Trophoblast cell (in vitro differentiated cells and primary cell): ENCODE measurements at regions not wholly inside any gene's neighbourhood (a gene's known extent, or its start where the extent isn't known, plus 50 kb on each side); places are given as distances from the start of the nearest gene placed in this dataset.

Source experiments
- DNase-seq, 2 donors: peaks; one replicate each; pipeline ENCODE4 v3.0.0-alpha.2; 2016
- H2AFZ ChIP-seq: 2 replicates; pipeline ENCODE4 v1.6.1; 2013; ENCODE audit warnings: low read length, moderate library complexity, mild to moderate bottlenecking; ENCODE audit not compliant: insufficient read depth, poor library complexity
- H2AK5ac ChIP-seq: 2 replicates; pipeline ENCODE4 v1.6.1; 2013; ENCODE audit warnings: mild to moderate bottlenecking, low read length
- H2BK120ac ChIP-seq: 2 replicates; pipeline ENCODE4 v1.6.1; 2013; ENCODE audit warnings: low read length, mild to moderate bottlenecking, moderate library complexity; ENCODE audit not compliant: insufficient read depth, poor library complexity
- H2BK12ac ChIP-seq: 2 replicates; pipeline ENCODE4 v1.6.1; 2013; ENCODE audit warnings: mild to moderate bottlenecking, low read length, moderate library complexity
- H2BK5ac ChIP-seq: 2 replicates; pipeline ENCODE4 v1.6.1; 2013; ENCODE audit warnings: low read length, low read depth, moderate library complexity, mild to moderate bottlenecking; ENCODE audit not compliant: poor library complexity
- H3K14ac ChIP-seq: 2 replicates; pipeline ENCODE4 v1.6.1; 2013; ENCODE audit warnings: mild to moderate bottlenecking, low read length
- H3K18ac ChIP-seq: 2 replicates; pipeline ENCODE4 v1.6.1; 2013; ENCODE audit warnings: mild to moderate bottlenecking, low read length
- H3K23ac ChIP-seq: 2 replicates; pipeline ENCODE4 v1.6.1; 2013; ENCODE audit warnings: low read length
- H3K27ac ChIP-seq: 2 replicates; pipeline ENCODE4 v1.5.1; 2013; ENCODE audit warnings: low read depth, mild to moderate bottlenecking, inconsistent platforms, low read length, moderate library complexity
- H3K27me3 ChIP-seq: 2 replicates; pipeline ENCODE4 v1.6.1; 2013; ENCODE audit warnings: inconsistent platforms, mild to moderate bottlenecking, low read length, moderate library complexity; ENCODE audit not compliant: insufficient read depth
- H3K36me3 ChIP-seq, 2 experiments: 1 replicate in 1 of 2; 2 replicates in 1 of 2; pipeline ENCODE4 v1.6.1; 2013; ENCODE audit warnings: low read length in 2 of 2, mild to moderate bottlenecking in 2 of 2, moderate library complexity in 1 of 2; ENCODE audit not compliant: insufficient read depth in 2 of 2, control insufficient read depth in 1 of 2
- H3K4ac ChIP-seq: 2 replicates; pipeline ENCODE4 v1.6.1; 2013; ENCODE audit warnings: low read depth, mild to moderate bottlenecking, low read length, moderate library complexity
- H3K4me1 ChIP-seq, 2 experiments: 1 replicate in 1 of 2; 2 replicates in 1 of 2; pipeline ENCODE4 v1.6.1; 2013; ENCODE audit warnings: low read length in 2 of 2, mild to moderate bottlenecking in 2 of 2, moderate library complexity in 1 of 2; ENCODE audit not compliant: insufficient read depth in 2 of 2, control insufficient read depth in 1 of 2
- H3K4me2 ChIP-seq: 2 replicates; pipeline ENCODE4 v1.6.1; 2013; ENCODE audit warnings: inconsistent platforms, mild to moderate bottlenecking, low read length, moderate library complexity
- H3K4me3 ChIP-seq: 2 replicates; pipeline ENCODE4 v1.5.1; 2013; ENCODE audit warnings: mild to moderate bottlenecking, low read depth, low read length, inconsistent platforms
- H3K79me1 ChIP-seq: one replicate; pipeline ENCODE4 v1.6.1; 2013; ENCODE audit warnings: low read length
- H3K79me2 ChIP-seq: 2 replicates; pipeline ENCODE4 v1.6.1; 2013; ENCODE audit warnings: low read length, mild to moderate bottlenecking; ENCODE audit not compliant: control insufficient read depth, insufficient read depth, poor library complexity
- H3K9ac ChIP-seq: 2 replicates; pipeline ENCODE4 v1.6.1; 2013; ENCODE audit warnings: mild to moderate bottlenecking, low read length
- H3K9me3 ChIP-seq: 2 replicates; pipeline ENCODE4 v1.6.1; 2013; ENCODE audit warnings: low read depth, mild to moderate bottlenecking, control low read depth, inconsistent platforms, low read length; ENCODE audit not compliant: insufficient read depth
- H4K12ac ChIP-seq: 2 replicates; pipeline ENCODE4 v1.6.1; 2013; ENCODE audit warnings: low read depth, mild to moderate bottlenecking, low read length, moderate library complexity
- H4K8ac ChIP-seq: 2 replicates; pipeline ENCODE4 v1.6.1; 2013; ENCODE audit warnings: low read depth, mild to moderate bottlenecking, low read length, moderate library complexity
- H4K91ac ChIP-seq: one replicate; pipeline ENCODE4 v1.6.1; 2013; ENCODE audit warnings: low read depth, mild to moderate bottlenecking, low read length, moderate library complexity
- WGBS: extraction: QIAGEN DNeasy Blood & Tissue Kit; methylation state at CpG from one replicate; pipeline ENCODE4 v1.1.7; 2013; ENCODE audit warnings: missing lambda C conversion rate; ENCODE audit not compliant: insufficient read length, insufficient coverage; ENCODE audit errors: extremely low coverage; 5-methylcytosine and 5-hydroxymethylcytosine counted together

- Histone ChIP-seq H3K27me3 (no peaks in the 10 kb centered on the region), H3K9me3 (peaks cover 2% of the 10 kb centered on the region), H3K4me3 (no peak overlapping the region), H4K91ac (no peak overlapping the region), H4K12ac (no peak overlapping the region), H2AK5ac (no peak overlapping the region), H2AFZ (no peak overlapping the region), H3K23ac (no peak overlapping the region), H3K18ac (no peak overlapping the region), H2BK12ac (no peak overlapping the region), H3K79me2 (no peaks in the 10 kb centered on the region), H4K8ac (no peak overlapping the region), H3K79me1 (no peaks in the 10 kb centered on the region), H3K14ac (no peak overlapping the region), H2BK120ac (no peak overlapping the region), H3K9ac (no peak overlapping the region), H2BK5ac (no peak overlapping the region), H3K4me2 (no peak overlapping the region), H3K36me3 (no peaks in the 10 kb centered on the region), H3K4me1 (no peaks in the 10 kb centered on the region), H3K4ac (no peak overlapping the region), H3K27ac (no peak overlapping the region)
- no peak for DNase-seq
- WGBS: no CpG with 5 or more reads among the region's 2 CpGs
Observed at GRCh38 chr5:115386657-115387056, 90.2 kb upstream of the CCDC112 start.

GRCh38 chr5:115384587-115385375, 88.3 kb upstream of the CCDC112 start:
- H3K4me3 ChIP-seq: no peak overlapping the region
- H4K91ac ChIP-seq: no peak overlapping the region

GRCh38 chr5:115382989-115383388, 86.5 kb upstream of the CCDC112 start:
- no peak overlapping the region for H4K91ac ChIP-seq
- no peak overlapping the region for H2AK5ac ChIP-seq
- no peaks in the 10 kb centered on the region for H3K4me1 ChIP-seq
- no peak overlapping the region for H3K23ac ChIP-seq
- no peaks in the 10 kb centered on the region for H3K9me3 ChIP-seq
- no peak overlapping the region for H3K14ac ChIP-seq
- no peak for DNase-seq
- no peak overlapping the region for H3K27ac ChIP-seq
- WGBS: no CpG with 5 or more reads among the region's 1 CpG
- no peak overlapping the region for H4K12ac ChIP-seq
- H2BK12ac ChIP-seq: no peak overlapping the region
- no peaks in the 10 kb centered on the region for H3K27me3 ChIP-seq
- no peak overlapping the region for H3K18ac ChIP-seq
- H4K8ac ChIP-seq: no peak overlapping the region
- no peaks in the 10 kb centered on the region for H3K36me3 ChIP-seq
- no peak overlapping the region for H2AFZ ChIP-seq
- no peak overlapping the region for H2BK120ac ChIP-seq
- no peak overlapping the region for H3K9ac ChIP-seq
- no peak overlapping the region for H2BK5ac ChIP-seq
- no peaks in the 10 kb centered on the region for H3K79me1 ChIP-seq
- H3K4ac ChIP-seq: no peak overlapping the region
- H3K79me2 ChIP-seq: no peaks in the 10 kb centered on the region
- H3K4me2 ChIP-seq: no peak overlapping the region
- no peak overlapping the region for H3K4me3 ChIP-seq

More at GRCh38 chr5:115384587-115385375, 88.3 kb upstream of the CCDC112 start:
- Histone ChIP-seq H3K36me3 (no peaks in the 10 kb centered on the region), H3K14ac (no peak overlapping the region), H4K8ac (no peak overlapping the region), H4K12ac (no peak overlapping the region), H2BK5ac (no peak overlapping the region), H2BK120ac (no peak overlapping the region), H3K9ac (no peak overlapping the region), H3K79me2 (no peaks in the 10 kb centered on the region), H3K18ac (no peak overlapping the region), H3K27ac (no peak overlapping the region), H3K27me3 (no peaks in the 10 kb centered on the region), H3K9me3 (no peaks in the 10 kb centered on the region), H3K79me1 (no peaks in the 10 kb centered on the region), H2AK5ac (no peak overlapping the region), H3K4me1 (no peaks in the 10 kb centered on the region), H2BK12ac (no peak overlapping the region), H2AFZ (no peak overlapping the region), H3K4me2 (no peak overlapping the region), H3K4ac (no peak overlapping the region), H3K23ac (no peak overlapping the region)
- no peak for DNase-seq
- no CpG with 5 or more reads among the region's 1 CpG for WGBS

GRCh38 chr5:115381911-115382662, 85.6 kb upstream of the CCDC112 start:
- Histone ChIP-seq H4K8ac (no peak overlapping the region), H4K91ac (no peak overlapping the region), H2AK5ac (no peak overlapping the region), H3K14ac (no peak overlapping the region), H3K4me2 (no peak overlapping the region), H3K27me3 (no peaks in the 10 kb centered on the region), H3K36me3 (no peaks in the 10 kb centered on the region), H3K23ac (no peak overlapping the region), H4K12ac (no peak overlapping the region), H3K9me3 (no peaks in the 10 kb centered on the region), H2BK120ac (no peak overlapping the region), H2AFZ (no peak overlapping the region), H3K9ac (no peak overlapping the region), H3K4me1 (no peaks in the 10 kb centered on the region), H3K4ac (no peak overlapping the region), H3K27ac (no peak overlapping the region), H2BK5ac (no peak overlapping the region), H3K79me1 (no peaks in the 10 kb centered on the region), H3K18ac (no peak overlapping the region), H3K4me3 (no peak overlapping the region), H2BK12ac (no peak overlapping the region), H3K79me2 (no peaks in the 10 kb centered on the region)
- no peak for DNase-seq
- WGBS: no CpG with 5 or more reads among the region's 4 CpGs
